Common myeloid progenitor, CD34-positive (primary cell): ENCODE measurements at regions not wholly inside any gene's neighbourhood (a gene's known extent, or its start where the extent isn't known, plus 50 kb on each side); places are given as distances from the start of the nearest gene placed in this dataset.

Experiments
- CTCF ChIA-PET: fragments of 350-600 bp; sonication (Branson Sonifier 250); formaldehyde crosslinking; loops from one replicate; lab custom pipeline; 2021; ENCODE audit warnings: antibody characterized with exemption; lab: Charles Lee
- POLR2A ChIA-PET: fragments of 350-600 bp; sonication (Branson Sonifier 250); formaldehyde crosslinking; loops from one replicate; lab custom pipeline; 2021; ENCODE audit warnings: antibody characterized with exemption; lab: Charles Lee
- DNase-seq, 3 donors: peaks; one replicate each; pipeline versions ENCODE4 v3.0.0 to v3.0.0-alpha.2; 2013
- H3K27ac ChIP-seq, 2 experiments: 1 replicate in 1 of 2; 2 replicates in 1 of 2; pipeline ENCODE4 v1.7.0; 2013; ENCODE audit warnings: inconsistent platforms in 2 of 2, low read length in 2 of 2, mild to moderate bottlenecking in 2 of 2, low read depth in 1 of 2, moderate library complexity in 1 of 2; ENCODE audit not compliant: severe bottlenecking in 2 of 2, insufficient read depth in 1 of 2, poor library complexity in 1 of 2
- H3K27me3 ChIP-seq, 5 experiments: replicated peaks in 2 of 5; 1 replicate in 3 of 5; 2 replicates in 2 of 5; pipeline versions ENCODE4 v1.6.1 to v1.7.0; 2013; ENCODE audit warnings: low read length in 4 of 5, mild to moderate bottlenecking in 2 of 5, moderate library complexity in 2 of 5, inconsistent platforms in 1 of 5; ENCODE audit not compliant: insufficient read depth in 5 of 5, control insufficient read depth in 4 of 5
- H3K36me3 ChIP-seq, 4 experiments: 1 replicate in 2 of 4; 2 replicates in 2 of 4; pipeline versions ENCODE4 v1.6.1 to v1.7.0; 2013; ENCODE audit warnings: low read length in 3 of 4, control low read depth in 1 of 4, mild to moderate bottlenecking in 1 of 4; ENCODE audit not compliant: control insufficient read depth in 4 of 4, insufficient read depth in 4 of 4
- H3K4me1 ChIP-seq, 4 experiments: 1 replicate in 3 of 4; 2 replicates in 1 of 4; pipeline versions ENCODE4 v1.6.1 to v1.7.1; 2013; ENCODE audit warnings: low read length in 3 of 4, mild to moderate bottlenecking in 3 of 4, control low read depth in 1 of 4, inconsistent platforms in 1 of 4, moderate library complexity in 1 of 4; ENCODE audit not compliant: control insufficient read depth in 4 of 4, insufficient read depth in 4 of 4; ENCODE audit errors: control extremely low read depth in 1 of 4
- H3K4me3 ChIP-seq, 7 experiments: 1 replicate in 4 of 7; 2 replicates in 3 of 7; pipeline versions ENCODE4 v1.5.1 to v1.7.0; 2013; ENCODE audit warnings: mild to moderate bottlenecking in 7 of 7, low read length in 6 of 7, moderate library complexity in 6 of 7, inconsistent platforms in 2 of 7, low read depth in 2 of 7, control low read depth in 1 of 7; ENCODE audit not compliant: insufficient read depth in 4 of 7, control insufficient read depth in 1 of 7; ENCODE audit errors: extremely low read depth in 1 of 7
- H3K9me3 ChIP-seq, 5 experiments: 1 replicate in 4 of 5; 2 replicates in 1 of 5; pipeline versions ENCODE4 v1.6.1 to v1.7.1; 2013; ENCODE audit warnings: low read length in 4 of 5, mild to moderate bottlenecking in 2 of 5, inconsistent platforms in 1 of 5, low read depth in 1 of 5, moderate library complexity in 1 of 5; ENCODE audit not compliant: control insufficient read depth in 4 of 5, insufficient read depth in 2 of 5; ENCODE audit errors: control extremely low read depth in 1 of 5
- WGBS: methylation state at CpG from one replicate; pipeline ENCODE4 v1.1.5; 2013; ENCODE audit not compliant: insufficient coverage; 5-methylcytosine and 5-hydroxymethylcytosine counted together

DNA sequence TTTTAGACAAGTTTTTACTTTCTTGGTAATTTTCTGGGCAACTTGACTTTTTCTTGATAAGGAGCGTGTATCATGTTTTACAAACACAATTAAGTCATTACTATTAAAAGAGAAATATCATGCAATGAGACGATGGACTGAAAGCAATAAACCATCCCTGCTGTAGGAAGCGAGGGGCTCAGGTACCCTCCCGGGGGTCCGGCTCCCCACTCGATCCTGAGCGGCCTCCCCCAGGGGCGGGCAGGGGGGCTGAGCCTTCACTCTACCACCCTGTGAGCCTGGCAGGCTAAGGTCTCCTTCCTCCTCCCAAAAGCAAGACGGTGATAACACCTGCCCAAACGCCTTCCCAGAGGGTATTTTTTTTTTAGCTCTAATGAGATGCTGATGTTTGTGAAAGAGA, 51.8 kb upstream of the ADGRA1 start:
- POLR2A ChIA-PET = no interaction called here
- Histone ChIP-seq H3K27ac (no peak overlapping the region), H3K4me3 (no peak overlapping the region), H3K27me3 (peaks cover 0 to 39% (median 8%) of the 10 kb centered on the region in 5 experiments), H3K36me3 (no peaks in the 10 kb centered on the region), H3K4me1 (no peaks in the 10 kb centered on the region), H3K9me3 (no peaks in the 10 kb centered on the region)
- CTCF ChIA-PET = no interaction called here
- no peak for DNase-seq
- WGBS = 49% methylated on average over 6 of the region's 10 CpGs

DNA sequence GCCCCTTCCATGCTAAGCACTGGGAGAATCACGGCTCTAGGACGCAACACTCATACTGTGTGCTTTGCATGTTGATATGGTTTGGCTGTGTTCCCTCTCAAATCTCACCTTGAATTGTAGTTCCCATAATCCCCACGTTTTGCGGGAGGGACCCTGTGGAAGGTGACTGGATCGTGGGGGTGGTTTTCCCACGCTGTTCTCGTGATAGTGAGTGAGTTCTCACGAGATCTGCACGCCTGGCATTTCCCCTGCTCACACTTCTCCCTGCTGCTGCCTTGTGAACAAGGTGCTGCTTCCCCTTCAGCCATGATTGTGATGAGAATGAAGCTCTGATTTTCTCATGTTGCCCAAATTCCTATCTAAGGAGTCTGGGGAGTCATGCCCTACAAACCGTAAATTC, 53.0 kb upstream of the ADGRA1 start:
- Histone ChIP-seq H3K36me3 (no peaks in the 10 kb centered on the region), H3K27me3 (peaks cover 0 to 44% (median 8%) of the 10 kb centered on the region in 5 experiments), H3K4me3 (no peak overlapping the region), H3K27ac (no peak overlapping the region), H3K9me3 (no peaks in the 10 kb centered on the region), H3K4me1 (no peaks in the 10 kb centered on the region)
- ChIA-PET CTCF (no interaction called here), POLR2A (no interaction called here)
- 83% methylated on average over 10 of the region's 10 CpGs for WGBS
- no peak for DNase-seq

DNA sequence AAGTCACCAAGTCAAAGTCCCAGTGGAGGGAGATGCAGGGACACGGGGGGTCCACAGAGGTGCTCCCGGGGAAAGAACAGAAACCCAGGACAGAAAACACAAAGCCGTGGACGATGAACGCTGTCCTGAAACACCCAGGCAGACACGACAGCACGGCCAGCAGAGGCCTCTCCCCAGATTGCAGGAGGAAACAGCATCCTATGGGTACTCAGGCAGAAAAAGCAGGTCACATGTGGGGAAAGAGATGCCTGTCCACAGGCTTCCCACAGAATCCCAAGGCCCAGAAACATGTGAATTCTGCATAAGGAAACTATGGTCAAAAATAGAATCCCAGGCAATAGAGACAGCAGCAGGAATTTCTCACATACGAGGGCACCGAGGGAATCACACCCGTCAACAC, 53.6 kb upstream of the ADGRA1 start:
- CTCF ChIA-PET = no interaction called here
- 98% methylated on average over 10 of the region's 10 CpGs for WGBS

DNA sequence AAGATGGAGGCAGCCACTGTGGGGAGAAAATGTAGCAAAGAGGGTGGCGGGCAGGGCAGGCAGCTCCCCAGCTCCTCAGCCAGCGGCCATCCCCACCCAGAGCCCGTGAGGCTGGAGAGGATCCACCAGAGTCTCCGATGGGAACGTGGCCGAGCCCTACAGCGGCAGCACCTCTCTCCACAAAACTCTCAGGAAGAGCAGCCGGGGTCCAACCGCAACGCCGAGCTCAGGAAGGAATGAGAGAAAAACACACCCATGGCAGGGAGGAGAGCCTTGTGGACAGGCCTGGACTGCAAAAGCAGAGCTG, 54.0 kb upstream of the ADGRA1 start:
- CTCF ChIA-PET = no interaction called here
- POLR2A ChIA-PET = no interaction called here

More for the DNA sequence above, 53.6 kb upstream of the ADGRA1 start:
- POLR2A ChIA-PET = no interaction called here
- Histone ChIP-seq H3K27me3 (peaks cover 0 to 47% (median 14%) of the 10 kb centered on the region in 5 experiments), H3K9me3 (no peaks in the 10 kb centered on the region), H3K36me3 (no peaks in the 10 kb centered on the region), H3K4me3 (no peak overlapping the region), H3K27ac (no peak overlapping the region), H3K4me1 (peaks cover 0 to 6% (median 1%) of the 10 kb centered on the region in 4 experiments)
- no peak for DNase-seq

DNA sequence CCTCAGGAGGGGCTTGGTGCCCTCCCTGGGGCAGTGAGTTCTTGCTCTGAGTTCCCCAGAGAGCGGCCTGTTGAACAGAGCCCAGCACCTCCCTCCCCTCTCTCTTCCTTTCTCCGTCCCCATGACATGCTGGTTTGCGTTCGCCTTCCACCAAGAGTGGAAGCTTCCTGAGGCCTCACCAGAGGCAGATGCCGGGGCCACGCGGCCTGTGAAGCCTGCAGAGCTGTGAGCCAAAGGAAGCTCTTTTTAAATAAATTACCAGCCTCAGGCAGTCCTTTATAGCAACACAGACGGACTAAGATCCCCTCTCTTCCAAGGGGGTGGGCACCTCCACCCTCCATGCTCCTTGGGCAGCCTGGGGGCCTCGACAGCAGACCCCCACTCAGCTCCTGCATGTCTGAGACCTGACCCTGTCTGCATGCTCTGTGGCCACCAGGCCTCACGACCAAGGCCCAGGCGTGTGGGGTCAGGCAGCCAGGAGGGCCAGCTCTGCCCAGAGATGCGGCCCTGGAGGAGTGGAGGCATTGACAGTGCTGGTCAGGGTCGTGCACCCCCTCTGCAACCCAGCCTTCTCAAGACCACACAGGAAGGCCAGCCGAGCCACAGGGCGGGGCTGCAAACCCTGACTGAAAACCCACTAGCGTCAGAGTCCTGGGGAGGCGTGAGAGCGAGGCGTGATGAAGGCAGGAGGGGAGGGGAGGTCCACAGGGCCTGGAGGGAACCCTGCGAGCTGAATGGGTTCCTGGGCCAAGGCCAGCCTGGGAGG, 54.6 kb upstream of the ADGRA1 start:
- H3K36me3 ChIP-seq = no peaks in the 10 kb centered on the region
- H3K9me3 ChIP-seq = no peaks in the 10 kb centered on the region
- ChIA-PET POLR2A (no interaction called here), CTCF (no interaction called here)
- no peak overlapping the region for H3K4me3 ChIP-seq
- peaks cover 0 to 50% (median 19%) of the 10 kb centered on the region in 5 experiments for H3K27me3 ChIP-seq
- H3K4me1 ChIP-seq = peaks cover 0 to 6% (median 1%) of the 10 kb centered on the region in 4 experiments
- DNase-seq = no peak
- no peak overlapping the region for H3K27ac ChIP-seq
- WGBS = 87% methylated on average over 17 of the region's 20 CpGs

More for the DNA sequence above, 54.0 kb upstream of the ADGRA1 start:
- Histone ChIP-seq H3K4me1 (peaks cover 0 to 6% (median 1%) of the 10 kb centered on the region in 4 experiments), H3K27me3 (peaks cover 0 to 49% (median 17%) of the 10 kb centered on the region in 5 experiments), H3K36me3 (no peaks in the 10 kb centered on the region), H3K27ac (no peak overlapping the region), H3K4me3 (no peak overlapping the region), H3K9me3 (no peaks in the 10 kb centered on the region)
- 94% methylated on average over 11 of the region's 11 CpGs for whole genome bisulfite sequencing
- DNase-seq = no peak

DNA sequence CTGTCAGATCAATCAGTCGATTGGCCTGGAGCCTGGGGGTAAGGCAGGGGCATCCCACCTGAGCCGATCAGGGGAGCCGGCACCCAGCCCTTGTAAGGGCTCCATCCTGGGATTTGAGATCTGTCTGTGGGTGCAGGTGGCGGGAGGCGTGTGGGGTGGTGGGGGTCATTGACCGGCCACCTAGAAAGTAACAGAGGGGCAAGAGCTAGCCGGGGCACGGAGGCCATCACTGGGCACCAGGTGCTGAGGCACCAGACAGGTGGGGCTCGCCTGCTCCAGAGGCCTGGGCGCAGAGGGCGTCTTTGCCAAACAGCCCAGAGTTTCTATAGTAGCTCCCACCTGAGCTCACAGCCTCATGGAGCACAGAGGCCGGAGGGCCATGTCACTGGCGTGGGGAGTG, 55.5 kb upstream of the ADGRA1 start:
- Histone ChIP-seq H3K27ac (no peak overlapping the region), H3K27me3 (peaks cover 0 to 57% (median 19%) of the 10 kb centered on the region in 5 experiments), H3K36me3 (no peaks in the 10 kb centered on the region), H3K4me3 (no peak overlapping the region), H3K9me3 (no peaks in the 10 kb centered on the region), H3K4me1 (peaks cover 0 to 6% (median 1%) of the 10 kb centered on the region in 4 experiments)
- ChIA-PET CTCF (no interaction called here), POLR2A (no interaction called here)
- 100% methylated on average over 5 of the region's 13 CpGs for WGBS
- DNase-seq = no peak

DNA sequence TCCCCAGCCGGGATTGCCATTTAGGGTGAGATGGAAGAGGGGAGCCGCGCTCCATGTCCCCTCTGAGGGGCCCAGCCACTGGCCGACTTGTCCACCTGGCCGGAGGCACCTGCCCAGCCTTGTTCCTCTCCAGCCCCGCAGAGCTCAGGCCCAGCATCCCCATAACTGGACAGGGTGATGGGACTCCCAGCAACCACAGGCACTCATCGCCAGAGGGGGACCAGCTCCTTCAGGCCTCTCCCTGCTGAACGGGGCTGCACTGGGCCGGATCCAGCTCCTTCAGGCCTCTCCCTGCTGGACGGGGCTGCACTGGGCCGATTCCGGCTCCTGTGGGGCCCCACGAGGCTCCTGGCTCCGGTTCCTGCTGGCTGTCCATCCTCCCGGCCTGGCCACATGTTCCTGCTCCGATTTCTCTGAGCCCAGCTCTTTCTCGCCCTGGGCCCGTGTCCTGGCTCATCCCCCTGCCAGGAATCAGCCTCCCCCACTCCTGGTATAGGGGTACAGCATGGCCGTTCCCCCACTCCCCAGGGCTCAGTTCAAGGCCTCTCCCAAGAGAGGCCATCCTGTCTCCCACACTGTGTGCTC, 56.1 kb upstream of the ADGRA1 start:
- Histone ChIP-seq H3K9me3 (no peaks in the 10 kb centered on the region), H3K27ac (no peak overlapping the region), H3K4me3 (no peak overlapping the region), H3K4me1 (peaks cover 0 to 6% (median 1%) of the 10 kb centered on the region in 4 experiments), H3K27me3 (peaks cover 0 to 63% (median 19%) of the 10 kb centered on the region in 5 experiments), H3K36me3 (no peaks in the 10 kb centered on the region)
- no peak for DNase-seq
- CTCF ChIA-PET = interaction anchor here (1.6 kb wide), 1 partner anchor 165 kb away, joined by 3 read pairs; no protein-coding TSS in a partner anchor
- POLR2A ChIA-PET = no interaction called here
- WGBS = 93% methylated on average over 16 of the region's 19 CpGs
